A549 (cell line): ENCODE measurements at regions not wholly inside any gene's neighbourhood (a gene's known extent, or its start where the extent isn't known, plus 50 kb on each side); places are given as distances from the start of the nearest gene placed in this dataset.

ENCODE experiments used
- ATAC-seq, 2 experiments: fragments of 200-7000 bp in 1 of 2; fragments of >200 bp in 1 of 2; cut with Nextera tagmentation in 1 of 2; cut with Tn5 transposase in 1 of 2; 3 replicates each; pipeline versions ENCODE4 v1.8.0 to v1.9.1; 2018 to 2020; ENCODE audit warnings: mild to moderate bottlenecking in 1 of 2, moderate library complexity in 1 of 2
- CTCF ChIA-PET: fragments of 300-600 bp; sonication (Branson Sonifier 250); formaldehyde crosslinking; extraction: SDS; loops from one replicate; lab custom pipeline; 2021; ENCODE audit warnings: antibody characterized with exemption, inconsistent platforms; lab: Yijun Ruan, JAX
- POLR2A ChIA-PET: fragments of 350-600 bp; formaldehyde crosslinking; extraction: SDS; loops from one replicate; lab custom pipeline; 2021; ENCODE audit warnings: antibody characterized with exemption, inconsistent platforms; lab: Yijun Ruan, JAX
- DNase-seq, 2 experiments: peaks; one replicate each; pipeline versions ENCODE4 v3.0.0 to v3.0.0-alpha.2; 2011 to 2016; ENCODE audit warnings: low read depth in 1 of 2, low spot score in 1 of 2
- FAIRE-seq: peaks from 2 replicates; lab custom pipeline; 2011; peaks lifted over from hg19 to GRCh38; lab: Jason Lieb, UNC
- H3K27ac ChIP-seq, 2 experiments: fragments of >200 bp; sonication (Bioruptor Twin); formaldehyde crosslinking; 3 replicates each; pipeline ENCODE4 v1.5.1; 2016 to 2017
- H3K4me1 ChIP-seq: fragments of >200 bp; sonication (Bioruptor Twin); formaldehyde crosslinking; 3 replicates; pipeline ENCODE4 v1.6.1; 2016
- H3K4me2 ChIP-seq: fragments of >200 bp; sonication (Bioruptor Twin); formaldehyde crosslinking; 3 replicates; pipeline ENCODE4 v1.6.1; 2016
- H3K4me3 ChIP-seq: fragments of >200 bp; sonication (Bioruptor Twin); formaldehyde crosslinking; 3 replicates; pipeline ENCODE4 v1.5.1; 2016
- H3K9me3 ChIP-seq: fragments of >200 bp; sonication (Bioruptor Twin); formaldehyde crosslinking; 3 replicates; pipeline ENCODE4 v1.6.1; 2016
- BHLHE40 ChIP-seq: IDR thresholded peaks from 2 replicates; pipeline ENCODE4 v1.6.1; 2012; ENCODE audit warnings: low read depth, low read length, inconsistent platforms
- CEBPB ChIP-seq, 2 experiments: fragments of >200 bp in 1 of 2; sonication (Bioruptor Twin) in 1 of 2; formaldehyde crosslinking in 1 of 2; IDR thresholded peaks; 2 replicates each; pipeline ENCODE4 v1.6.1; 2012 to 2016
- CTCF ChIP-seq: fragments of >200 bp; sonication (Bioruptor Twin); formaldehyde crosslinking; IDR thresholded peaks from 3 replicates; pipeline ENCODE4 v1.5.1; 2016
- FOSL2 ChIP-seq, 2 experiments: fragments of 450-650 bp in 1 of 2; fragments of >200 bp in 1 of 2; sonication (Bioruptor Twin) in 1 of 2; formaldehyde crosslinking; IDR thresholded peaks; 2 replicates each; pipeline versions ENCODE4 v1.5.0 to v1.6.1; 2016 to 2020; ENCODE audit warnings: mild to moderate bottlenecking in 1 of 2, moderate library complexity in 1 of 2
- HES2 ChIP-seq: fragments of >200 bp; sonication (Bioruptor Twin); formaldehyde crosslinking; IDR thresholded peaks from 2 replicates; pipeline ENCODE4 v1.6.1; 2016
- JUNB ChIP-seq: fragments of >200 bp; sonication (Bioruptor Twin); formaldehyde crosslinking; IDR thresholded peaks from 2 replicates; pipeline ENCODE4 v1.6.1; 2016
- MYC ChIP-seq: IDR thresholded peaks from 2 replicates; pipeline ENCODE4 v1.6.1; 2012; ENCODE audit warnings: mild to moderate bottlenecking, inconsistent platforms, low read length, improper control_type of control experiment, borderline replicate concordance
- NFE2L2 ChIP-seq: fragments of 150-350 bp; conservative IDR thresholded peaks from 2 replicates; pipeline ENCODE4 v1.6.1; 2014; ENCODE audit warnings: low read length
- RARB ChIP-seq: fragments of 250-450 bp; sonication (Bioruptor Pico); IDR thresholded peaks from 2 replicates; pipeline ENCODE4 v1.8.0; 2021; ENCODE audit warnings: mild to moderate bottlenecking, moderate library complexity
- RCOR1 ChIP-seq: fragments of 150-350 bp; IDR thresholded peaks from 2 replicates; pipeline ENCODE4 v1.6.1; 2014; ENCODE audit warnings: antibody characterized with exemption, low read length, low read depth
- RFX5 ChIP-seq: fragments of 450-650 bp; IDR thresholded peaks from 2 replicates; pipeline ENCODE4 v1.7.1; 2014; ENCODE audit warnings: antibody characterized with exemption, mild to moderate bottlenecking, moderate library complexity
- RNF2 ChIP-seq: fragments of 200-600 bp; sonication (generic); IDR thresholded peaks from 2 replicates; pipeline ENCODE4 v1.6.1; 2016; ENCODE audit warnings: low read depth, mild to moderate bottlenecking, antibody characterized with exemption, moderate library complexity, borderline replicate concordance
- SMC3 ChIP-seq: fragments of >200 bp; sonication (Bioruptor Twin); formaldehyde crosslinking; IDR thresholded peaks from 3 replicates; pipeline ENCODE4 v1.6.1; 2018; ENCODE audit warnings: inconsistent platforms
- TP53 ChIP-seq: fragments of 250-450 bp; sonication (Bioruptor Pico); IDR thresholded peaks from 2 replicates; pipeline ENCODE4 v1.5.0; 2021; ENCODE audit warnings: mild to moderate bottlenecking, moderate library complexity
- ZC3H11A ChIP-seq: fragments of 450-650 bp; IDR thresholded peaks from 2 replicates; pipeline ENCODE4 v1.6.1; 2014; ENCODE audit warnings: antibody characterized with exemption, mild to moderate bottlenecking
- ZFP36 ChIP-seq: fragments of 450-650 bp; IDR thresholded peaks from 2 replicates; pipeline ENCODE4 v1.6.1; 2014; ENCODE audit warnings: borderline replicate concordance; ENCODE audit not compliant: partially characterized antibody
- ZNF302 ChIP-seq: fragments of 250-450 bp; sonication (Bioruptor Pico); IDR thresholded peaks from 2 replicates; pipeline ENCODE4 v1.9.0; 2021; ENCODE audit warnings: inconsistent platforms, mild to moderate bottlenecking, moderate library complexity
- ZSCAN20 ChIP-seq: fragments of 250-450 bp; sonication (Bioruptor Pico); IDR thresholded peaks from 2 replicates; pipeline ENCODE4 v1.8.0; 2022; ENCODE audit warnings: mild to moderate bottlenecking, moderate library complexity
- whole genome bisulfite sequencing: methylation state at CpG from one replicate; pipeline ENCODE4 v1.1.6; 2017; ENCODE audit errors: missing lambda C conversion rate; 5-methylcytosine and 5-hydroxymethylcytosine counted together

- 17% methylated on average over 4 of the region's 4 CpGs for WGBS
- ATAC-seq (no peak), DNase-seq (no peak), FAIRE-seq (no peak)
- Histone ChIP-seq H3K4me2 (no peak overlapping the region), H3K9me3 (no peaks in the 10 kb centered on the region), H3K4me1 (no peaks in the 10 kb centered on the region), H3K27ac (no peak overlapping the region), H3K4me3 (no peak overlapping the region)
- POLR2A ChIA-PET, result no interaction called here
- CTCF ChIA-PET, result no interaction called here
- no peak for TF ChIP-seq ZNF302 (CRISPR knock-in tag)
- no peak for TF ChIP-seq TP53 (CRISPR knock-in tag)
- TF ChIP-seq RNF2, result no peak
- no peak for TF ChIP-seq HES2
- no peak for TF ChIP-seq NFE2L2
- no peak for TF ChIP-seq FOSL2 (IDR thresholded peaks at IDR 0.05)
- TF ChIP-seq FOSL2 (CRISPR knock-in tag; IDR thresholded peaks at IDR 0.05), result no peak
- no peak for TF ChIP-seq MYC
- no peak for TF ChIP-seq BHLHE40
- no peak for TF ChIP-seq RARB
- no peak for TF ChIP-seq RFX5
- TF ChIP-seq, all 56 proteins: peak for 0
These were observed 395.7 kb upstream of the ASIC2 start for GRCh38 chr17:33688771-33689170.

- POLR2A ChIA-PET, result no interaction called here
- no peaks in the 10 kb centered on the region for H3K9me3 ChIP-seq
- peak in 1 of 2 experiments; percentile 7 for DNase-seq
- no peak for FAIRE-seq
- no peak for ATAC-seq
- no peaks in the 10 kb centered on the region for H3K4me1 ChIP-seq
- 25% methylated on average over 2 of the region's 2 CpGs for WGBS
- TF ChIP-seq CTCF (peak; percentile 10; the same call in 1 of the 3 replicates), ZC3H11A (no peak), RCOR1 (no peak)
- no peak overlapping the region for H3K4me2 ChIP-seq
- CTCF ChIA-PET, result interaction anchor here (1.0 to 6.6 kb wide), 4 partner anchors 14 to 749 kb away, joined by 3 to 34 read pairs (median 4); no protein-coding TSS in a partner anchor
- H3K27ac ChIP-seq, result no peak overlapping the region
- H3K4me3 ChIP-seq, result no peak overlapping the region
These were observed 396.6 kb upstream of the ASIC2 start for GRCh38 chr17:33689725-33690124.

- H3K27ac ChIP-seq, result no peak overlapping the region
- ATAC-seq (no peak), DNase-seq (no peak), FAIRE-seq (no peak)
- TF ChIP-seq RNF2 (no peak), ZNF302 (CRISPR knock-in tag) (no peak), SMC3 (no peak), ZFP36 (no peak), CEBPB (IDR thresholded peaks at IDR 0.05) (no peak), ZSCAN20 (CRISPR knock-in tag) (no peak), BHLHE40 (no peak)
- no peak overlapping the region for H3K4me2 ChIP-seq
- no peaks in the 10 kb centered on the region for H3K4me1 ChIP-seq
- ChIA-PET POLR2A (no interaction called here), CTCF (interaction anchor here (0.9 to 6.6 kb wide), 2 partner anchors 20 to 52 kb away, joined by 3 to 34 read pairs; no protein-coding TSS in a partner anchor)
- H3K9me3 ChIP-seq, result no peaks in the 10 kb centered on the region
- no peak overlapping the region for H3K4me3 ChIP-seq
These were observed 402.3 kb upstream of the ASIC2 start for GRCh38 chr17:33695431-33695830.

GRCh38 chr17:33696102-33696501 is 403.0 kb upstream of the ASIC2 start:
- Histone ChIP-seq H3K9me3 (no peaks in the 10 kb centered on the region), H3K4me3 (no peak overlapping the region), H3K27ac (no peak overlapping the region), H3K4me1 (no peaks in the 10 kb centered on the region), H3K4me2 (no peak overlapping the region)
- no peak for DNase-seq
- ATAC-seq, result no peak
- TF ChIP-seq JUNB, result no peak
- ChIA-PET CTCF (no interaction called here), POLR2A (no interaction called here)
- WGBS, result under 1% methylated on average over 6 of the region's 6 CpGs
- no peak for FAIRE-seq
